Stimulated activated CD8-positive, alpha-beta memory T cell treated with anti-CD3 and anti-CD28 coated beads, Interleukin-15, amount 100 ng/mL, for 1 hour (primary cell): ENCODE measurements at regions not wholly inside any gene's neighbourhood (a gene's known extent, or its start where the extent isn't known, plus 50 kb on each side); places are given as distances from the start of the nearest gene placed in this dataset.

Experiments
- DNase-seq: peaks from one replicate; pipeline ENCODE4 v3.0.0-alpha.2; 2020; ENCODE audit warnings: low read depth

DNA sequence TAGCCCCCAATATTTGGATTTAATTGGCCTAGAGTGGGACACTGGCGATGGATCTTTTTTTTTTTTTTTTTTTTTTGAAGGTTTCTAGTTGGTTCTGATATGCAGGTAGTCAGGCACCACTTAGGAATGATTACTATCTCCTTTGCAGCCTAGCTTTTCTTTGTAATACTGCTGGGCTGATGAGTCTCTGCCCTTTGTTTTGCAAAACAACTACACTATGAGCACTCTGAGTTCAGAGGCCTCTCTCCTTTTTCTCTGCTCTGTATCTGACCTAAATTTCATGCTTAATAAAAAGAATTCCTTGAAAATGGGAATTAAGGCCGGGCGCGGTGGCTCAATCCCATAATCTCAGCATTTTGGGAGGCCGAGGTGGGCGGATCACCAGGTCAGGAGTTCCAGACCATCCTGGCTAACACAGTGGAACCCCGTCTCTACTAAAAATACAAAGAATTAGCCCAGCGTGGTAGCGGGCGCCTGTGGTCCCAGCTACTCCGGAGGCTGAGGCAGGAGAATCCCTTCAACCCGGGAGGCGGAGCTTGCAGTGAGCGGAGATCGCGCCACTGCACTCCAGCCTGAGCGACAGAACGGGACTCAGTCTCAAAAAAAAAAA is 1312.3 kb downstream of the FAM181B start:
- no peak for DNase-seq

GRCh38 chr11:81420668-81421250 is 1312.9 kb downstream of the FAM181B start:
- DNase-seq: no peak

- no peak for DNase-seq
Observed at GRCh38 chr11:81397316-81397715, 1336.3 kb downstream of the FAM181B start.

- no peak for DNase-seq
Observed at GRCh38 chr11:81394311-81394710, 1339.4 kb downstream of the FAM181B start.

- no peak for DNase-seq
Observed at GRCh38 chr11:81388326-81388725, 1345.3 kb downstream of the FAM181B start.

- DNase-seq: no peak
Observed at GRCh38 chr11:81380395-81380794, 1353.3 kb downstream of the FAM181B start.

DNA sequence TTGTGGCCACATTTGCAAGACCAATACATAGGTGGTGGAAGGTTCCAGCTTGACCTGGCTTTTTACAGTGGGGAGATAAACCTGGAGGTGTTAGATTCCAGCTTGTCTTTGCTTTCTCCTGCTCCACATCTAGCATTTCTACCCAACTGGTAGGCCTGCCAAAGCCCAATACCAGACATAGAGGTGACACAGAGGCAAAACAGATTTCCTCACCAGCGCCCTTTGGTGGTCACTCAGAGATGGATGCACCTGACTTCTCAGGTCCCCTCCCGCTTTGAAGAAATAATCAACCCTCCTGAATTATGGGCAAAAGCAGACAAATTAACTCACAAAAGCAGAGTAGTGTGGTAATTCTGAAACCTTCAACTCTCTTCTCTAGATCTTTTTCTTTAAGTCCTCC is 1356.2 kb downstream of the FAM181B start:
- DNase-seq: no peak

DNA sequence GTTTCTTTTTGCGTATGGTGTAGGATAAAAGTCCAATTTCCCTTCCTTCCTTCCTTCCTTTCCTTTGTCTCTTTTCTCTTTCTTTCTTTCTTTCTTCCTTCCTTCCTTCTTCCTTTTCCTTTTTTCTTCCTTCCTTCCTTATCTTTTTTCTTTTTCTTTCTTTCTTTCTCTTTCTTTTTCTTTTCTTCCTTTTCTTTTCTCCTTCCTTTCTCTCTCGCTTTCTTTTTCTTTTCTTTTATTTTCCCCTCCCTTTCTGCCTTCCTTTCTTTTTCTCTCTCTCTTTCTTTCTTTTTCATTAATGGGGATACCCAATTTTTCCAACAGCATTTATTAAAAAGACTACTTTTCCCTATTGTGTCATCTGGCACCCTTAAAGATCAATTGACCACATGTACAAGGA is 1359.7 kb downstream of the FAM181B start:
- DNase-seq: no peak

GRCh38 chr11:81368192-81368591 is 1365.5 kb downstream of the FAM181B start:
- DNase-seq: no peak

DNA sequence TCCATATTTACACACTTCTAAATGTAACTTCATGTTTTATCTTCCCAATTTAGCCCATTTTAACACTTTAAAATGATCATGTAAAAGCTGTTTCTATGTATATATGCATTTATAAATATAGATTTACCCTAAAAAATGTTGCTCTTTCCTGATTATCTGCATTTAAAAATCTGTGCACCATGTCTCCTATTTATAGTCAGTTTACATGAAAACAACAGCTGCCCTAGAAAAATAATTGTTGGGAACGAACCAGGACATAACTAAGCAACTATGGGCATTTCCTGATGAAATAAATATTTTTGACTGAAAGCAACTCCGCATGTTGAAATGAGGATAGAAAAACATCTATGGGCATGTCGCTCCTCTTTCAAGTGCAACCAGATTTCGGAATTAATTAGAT is 1368.2 kb downstream of the FAM181B start:
- no peak for DNase-seq

DNA sequence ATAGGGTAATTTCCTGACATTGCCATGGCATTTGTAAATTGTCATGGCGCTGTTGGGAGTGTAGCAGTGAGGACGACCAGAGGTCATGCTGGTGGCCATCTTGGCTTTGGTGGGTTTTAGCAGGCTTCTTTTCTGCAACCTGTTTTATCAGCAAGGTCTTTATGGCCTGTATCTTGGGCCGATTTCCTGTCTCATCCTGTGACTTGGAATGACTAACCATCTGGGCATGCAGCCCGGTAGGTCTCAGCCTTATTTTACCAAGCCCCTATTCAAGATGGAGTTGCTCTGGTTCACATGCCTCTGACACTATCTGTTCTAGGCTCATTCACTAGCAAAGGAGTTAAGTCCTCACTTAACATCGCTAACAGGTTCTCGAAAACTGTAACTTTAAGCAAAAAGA is 1374.2 kb downstream of the FAM181B start:
- no peak for DNase-seq

DNA sequence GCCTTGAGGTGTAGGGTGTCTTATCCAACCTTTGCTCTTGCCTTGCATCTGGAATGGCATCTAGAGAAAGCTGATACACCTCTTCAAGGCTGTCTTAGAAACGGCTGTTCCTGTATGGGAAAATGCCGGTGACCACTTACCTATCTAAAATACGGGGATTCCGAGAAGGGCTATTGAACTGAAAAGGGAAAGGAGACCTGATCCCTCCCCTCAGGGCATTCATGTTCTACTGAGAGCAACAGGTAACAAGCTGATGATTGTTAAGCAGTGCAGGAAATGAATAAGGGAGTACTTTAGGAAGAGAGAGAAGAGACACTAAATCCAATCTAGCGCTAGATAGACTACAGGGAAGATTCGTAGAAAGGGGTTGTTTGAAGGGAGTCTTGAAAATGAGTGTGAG is 1388.1 kb downstream of the FAM181B start:
- no peak for DNase-seq

DNA sequence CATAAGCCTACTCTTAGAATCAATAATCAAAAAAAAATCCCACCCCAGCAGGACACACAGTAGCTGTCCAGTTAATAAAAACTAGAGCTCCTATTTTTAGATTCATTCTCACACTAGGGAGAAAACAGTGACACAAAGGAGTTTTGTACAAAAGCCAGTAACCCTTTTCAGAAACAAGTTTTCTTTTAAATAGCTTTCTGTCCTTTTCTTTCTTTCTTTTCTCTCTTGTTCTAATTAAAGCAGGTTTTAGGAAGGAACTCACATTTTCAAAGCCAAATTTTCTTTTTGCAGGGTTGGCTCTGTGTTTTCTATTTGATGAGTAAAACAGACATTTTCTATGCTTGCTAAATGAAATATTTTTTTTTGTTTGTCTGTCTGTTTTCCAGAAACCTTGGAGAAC is 1390.7 kb downstream of the FAM181B start:
- no peak for DNase-seq

GRCh38 chr11:81340225-81340624 is 1393.4 kb downstream of the FAM181B start:
- no peak for DNase-seq

DNA sequence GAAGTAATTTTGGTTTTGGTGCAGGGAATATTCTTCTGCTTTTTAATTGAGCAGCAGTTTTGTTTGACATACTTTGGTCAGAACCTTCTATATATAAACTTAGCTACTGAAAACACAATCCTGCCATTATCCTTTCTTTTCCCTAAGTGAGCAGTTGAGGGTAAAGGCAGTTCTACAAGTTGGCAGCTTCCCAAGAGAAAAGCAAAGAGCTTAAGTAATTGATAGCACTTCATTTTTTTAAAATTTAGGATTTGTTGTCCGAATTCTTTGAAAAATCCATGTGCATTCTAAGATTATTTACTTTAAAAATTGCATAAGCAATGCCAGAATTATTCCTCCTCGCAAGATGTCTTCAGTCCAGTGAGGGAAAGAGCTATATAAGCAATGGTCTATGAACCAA is 1394.1 kb downstream of the FAM181B start:
- no peak for DNase-seq

DNA sequence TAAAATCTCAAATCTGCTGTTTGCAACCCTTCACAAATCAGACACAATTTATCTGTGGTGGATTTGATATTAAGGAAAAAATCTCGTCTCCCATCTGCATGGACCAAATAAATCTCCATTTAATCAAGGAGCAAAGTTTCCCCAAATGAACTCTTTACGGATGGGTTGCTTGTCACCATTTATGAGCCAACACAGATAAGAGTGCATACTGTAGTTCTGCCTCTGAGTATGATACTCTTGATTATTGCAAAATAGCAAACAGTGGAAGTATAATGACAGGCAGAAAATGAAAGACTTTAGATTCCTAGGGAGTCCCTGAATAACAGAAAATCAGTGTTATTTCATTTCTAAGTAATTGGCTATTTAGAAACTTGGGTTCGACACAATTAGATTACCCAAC is 1395.9 kb downstream of the FAM181B start:
- DNase-seq: no peak

- DNase-seq: no peak
Observed at GRCh38 chr11:81332276-81332675, 1401.4 kb downstream of the FAM181B start.

DNA sequence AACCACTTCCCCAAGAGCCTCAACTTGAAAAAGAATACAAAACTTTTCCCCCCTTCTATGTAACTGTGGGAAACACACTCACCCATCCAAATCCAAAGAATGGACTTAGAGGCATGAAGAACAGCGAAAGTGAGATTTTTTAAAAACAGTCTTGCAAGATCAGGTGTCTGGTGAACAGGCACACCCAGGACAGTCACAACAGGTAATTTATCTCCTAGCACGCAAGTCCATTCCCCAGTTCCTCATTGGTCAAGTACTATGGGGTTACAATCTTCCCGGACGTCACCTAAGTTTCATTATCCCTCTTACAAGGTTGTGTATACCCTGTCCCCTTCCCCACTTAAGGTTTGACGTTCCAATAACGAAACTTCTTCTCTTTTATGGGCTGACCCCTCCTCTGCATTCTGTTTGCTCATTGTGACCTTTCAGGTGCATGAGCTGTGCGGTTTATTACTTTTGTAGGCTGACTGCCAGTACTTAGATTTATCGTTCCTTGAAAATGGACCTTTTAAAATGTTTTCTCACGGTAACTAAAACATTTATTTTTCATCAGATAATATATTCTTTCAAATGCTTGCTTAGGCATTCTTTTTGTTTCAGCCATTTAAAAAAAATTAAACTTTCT is 1401.9 kb downstream of the FAM181B start:
- DNase-seq: no peak

DNA sequence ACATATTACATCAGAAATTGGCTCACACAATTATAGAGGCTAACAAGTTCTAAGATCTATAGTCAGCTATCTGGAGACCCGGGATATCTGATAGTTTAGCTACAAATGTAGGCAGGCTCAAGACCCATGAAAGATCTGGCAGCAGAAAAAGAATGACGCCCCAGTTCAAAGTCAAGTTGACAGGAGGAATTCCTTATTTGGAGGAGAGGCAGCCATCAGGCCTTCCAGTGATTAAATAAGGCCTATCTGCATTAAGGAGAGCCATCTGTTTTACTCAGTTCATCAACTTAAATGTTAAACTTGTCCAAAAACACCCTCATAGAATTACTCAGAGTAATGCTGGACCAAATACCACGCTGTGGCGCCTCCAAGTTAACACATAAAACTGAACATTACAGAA is 1402.6 kb downstream of the FAM181B start:
- no peak for DNase-seq

GRCh38 chr11:81303038-81303664 is 1430.5 kb downstream of the FAM181B start:
- no peak for DNase-seq

DNA sequence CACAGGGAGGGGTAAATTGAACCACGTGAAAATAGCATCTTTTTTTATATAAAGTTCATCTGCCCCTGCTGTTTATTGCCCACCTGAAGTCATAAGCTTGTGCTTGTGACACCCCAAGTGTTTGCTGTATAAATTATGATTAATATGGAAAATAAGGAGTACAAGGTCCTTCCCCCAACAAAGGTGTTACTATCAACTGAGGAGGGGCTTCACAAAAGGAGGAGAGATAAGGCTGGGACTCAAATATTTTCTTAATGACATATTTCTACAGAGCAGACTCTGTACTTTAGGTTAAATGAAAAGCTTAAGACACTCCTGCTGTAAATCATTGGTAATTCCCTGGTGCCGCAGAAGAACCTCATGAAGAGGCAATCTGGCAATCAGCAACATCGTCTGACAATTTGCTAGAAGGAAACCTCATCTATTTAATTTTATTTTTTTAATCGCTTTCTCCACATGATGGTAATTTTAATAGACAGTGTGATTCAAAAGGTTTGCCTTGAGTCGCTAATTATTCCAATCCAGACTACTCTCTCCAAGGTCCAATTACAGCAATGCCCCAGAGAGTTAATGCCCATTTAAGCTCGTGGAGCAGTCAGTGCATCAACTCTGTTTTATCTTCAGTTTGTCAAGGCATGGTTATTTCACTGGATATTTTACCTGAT is 1432.4 kb downstream of the FAM181B start:
- no peak for DNase-seq

DNA sequence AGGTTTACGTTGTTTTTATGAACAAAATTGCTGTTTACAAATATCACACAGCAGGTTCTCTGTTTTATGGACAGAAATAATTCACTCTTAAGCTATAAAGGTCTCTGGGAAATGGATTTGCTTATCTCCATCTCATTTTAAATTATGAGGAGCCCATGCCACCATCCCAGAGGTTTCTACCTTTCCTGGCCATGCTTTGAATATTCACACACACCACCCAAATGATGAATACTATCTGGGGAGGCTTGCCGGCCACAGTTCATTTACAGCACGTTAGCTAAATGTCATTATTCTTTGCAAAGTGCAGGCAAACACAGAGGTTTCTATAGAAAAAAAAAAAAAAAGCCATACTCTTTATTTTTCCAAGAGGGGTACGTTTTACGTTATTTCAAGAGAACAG is 1446.7 kb downstream of the FAM181B start:
- no peak for DNase-seq

- DNase-seq: no peak
Observed at GRCh38 chr11:81286550-81286949, 1447.1 kb downstream of the FAM181B start.
